ENCODE measurements at regions not wholly inside any gene's neighbourhood (a gene's known extent, or its start where the extent isn't known, plus 50 kb on each side); places are given as distances from the start of the nearest gene placed in this dataset.
"Not testable (repeated sequence)": the region's sequence is repeated elsewhere in the genome, so short reads cannot be mapped to it uniquely, and the experiment has no call there.

GRCh38 chr11:49499117-49499516 lies 290.7 kb upstream of the FOLH1 start:
- no peaks in the 10 kb centered on the region for H3K9me3 Mint-ChIP-seq
- no peak overlapping the region for H3K4me3 Mint-ChIP-seq
- no peak for DNase-seq (ENCODE audit: extremely low spot score, unreplicated experiment)

GRCh38 chr11:49505231-49505630 lies 296.8 kb upstream of the FOLH1 start:
- Mint-ChIP-seq H3K27ac (no peak overlapping the region), H3K36me3 (no peaks in the 10 kb centered on the region), H3K4me1 (ENCODE audit: unreplicated experiment) (no peaks in the 10 kb centered on the region), H3K9me3 (no peaks in the 10 kb centered on the region), H3K4me3 (no peak overlapping the region), H3K27me3 (no peaks in the 10 kb centered on the region)
- TF ChIP-seq CTCF (conservative IDR thresholded peaks at IDR 0.05): no peak
- no peak for DNase-seq (ENCODE audit: extremely low spot score, unreplicated experiment)

More at GRCh38 chr11:49499117-49499516, 290.7 kb upstream of the FOLH1 start:
- no peaks in the 10 kb centered on the region for H3K4me1 Mint-ChIP-seq (ENCODE audit: unreplicated experiment)
- no peaks in the 10 kb centered on the region for H3K36me3 Mint-ChIP-seq
- no peak for TF ChIP-seq CTCF (conservative IDR thresholded peaks at IDR 0.05)
- no peak overlapping the region for H3K27ac Mint-ChIP-seq
- H3K27me3 Mint-ChIP-seq: no peaks in the 10 kb centered on the region

- H3K27ac Mint-ChIP-seq; H3K36me3 Mint-ChIP-seq; H3K9me3 Mint-ChIP-seq; H3K27me3 Mint-ChIP-seq; H3K4me3 Mint-ChIP-seq; H3K4me1 Mint-ChIP-seq (ENCODE audit: unreplicated experiment); DNase-seq (ENCODE audit: extremely low spot score, unreplicated experiment): not testable (repeated sequence)
- TF ChIP-seq CTCF (conservative IDR thresholded peaks at IDR 0.05): peak; percentile 80
Observed at GRCh38 chr11:49526240-49526829, 317.9 kb upstream of the FOLH1 start.

- no peaks in the 10 kb centered on the region for H3K9me3 Mint-ChIP-seq
- DNase-seq (ENCODE audit: extremely low spot score, unreplicated experiment): no peak
- TF ChIP-seq CTCF (conservative IDR thresholded peaks at IDR 0.05): no peak
- H3K27ac Mint-ChIP-seq: no peak overlapping the region
- H3K36me3 Mint-ChIP-seq: no peaks in the 10 kb centered on the region
- H3K4me3 Mint-ChIP-seq: no peak overlapping the region
- no peaks in the 10 kb centered on the region for H3K4me1 Mint-ChIP-seq (ENCODE audit: unreplicated experiment)
- no peaks in the 10 kb centered on the region for H3K27me3 Mint-ChIP-seq
Observed at GRCh38 chr11:49533204-49533603, 324.8 kb upstream of the FOLH1 start.

GRCh38 chr11:49538927-49539326 lies 330.5 kb upstream of the FOLH1 start:
- not testable (repeated sequence) for H3K9me3 Mint-ChIP-seq; DNase-seq (ENCODE audit: extremely low spot score, unreplicated experiment)

GRCh38 chr11:49558261-49558847 lies 350.0 kb upstream of the FOLH1 start:
- not testable (repeated sequence) for H3K4me3 Mint-ChIP-seq; H3K27ac Mint-ChIP-seq; H3K36me3 Mint-ChIP-seq; H3K27me3 Mint-ChIP-seq; H3K4me1 Mint-ChIP-seq (ENCODE audit: unreplicated experiment); H3K9me3 Mint-ChIP-seq; DNase-seq (ENCODE audit: extremely low spot score, unreplicated experiment)

More at GRCh38 chr11:49538927-49539326, 330.5 kb upstream of the FOLH1 start:
- not testable (repeated sequence) for H3K27ac Mint-ChIP-seq; H3K4me1 Mint-ChIP-seq (ENCODE audit: unreplicated experiment); H3K27me3 Mint-ChIP-seq; H3K36me3 Mint-ChIP-seq; H3K4me3 Mint-ChIP-seq

GRCh38 chr11:49560593-49560992 lies 352.2 kb upstream of the FOLH1 start:
- not testable (repeated sequence) for H3K36me3 Mint-ChIP-seq; H3K9me3 Mint-ChIP-seq; H3K27ac Mint-ChIP-seq; H3K27me3 Mint-ChIP-seq; DNase-seq (ENCODE audit: extremely low spot score, unreplicated experiment); H3K4me1 Mint-ChIP-seq (ENCODE audit: unreplicated experiment); H3K4me3 Mint-ChIP-seq

- DNase-seq (ENCODE audit: extremely low spot score, unreplicated experiment); H3K4me3 Mint-ChIP-seq; H3K27me3 Mint-ChIP-seq; H3K36me3 Mint-ChIP-seq; H3K4me1 Mint-ChIP-seq (ENCODE audit: unreplicated experiment); H3K27ac Mint-ChIP-seq; H3K9me3 Mint-ChIP-seq: not testable (repeated sequence)
Observed at GRCh38 chr11:49561240-49561880, 353.0 kb upstream of the FOLH1 start.

- not testable (repeated sequence) for H3K36me3 Mint-ChIP-seq; H3K4me3 Mint-ChIP-seq; H3K4me1 Mint-ChIP-seq (ENCODE audit: unreplicated experiment); DNase-seq (ENCODE audit: extremely low spot score, unreplicated experiment); H3K9me3 Mint-ChIP-seq; H3K27me3 Mint-ChIP-seq; H3K27ac Mint-ChIP-seq
Observed at GRCh38 chr11:49562262-49562661, 353.9 kb upstream of the FOLH1 start.

- not testable (repeated sequence) for H3K4me1 Mint-ChIP-seq (ENCODE audit: unreplicated experiment); H3K9me3 Mint-ChIP-seq; H3K36me3 Mint-ChIP-seq; H3K27ac Mint-ChIP-seq; H3K4me3 Mint-ChIP-seq; H3K27me3 Mint-ChIP-seq; DNase-seq (ENCODE audit: extremely low spot score, unreplicated experiment)
Observed at GRCh38 chr11:49579492-49579891, 371.1 kb upstream of the FOLH1 start.
